Head of caudate nucleus (tissue), 42 donors: ENCODE measurements at regions not wholly inside any gene's neighbourhood (a gene's known extent, or its start where the extent isn't known, plus 50 kb on each side); places are given as distances from the start of the nearest gene placed in this dataset.

Experiments
- DNase-seq, 42 donors: peaks; one replicate each; pipeline versions ENCODE4 v3.0.0 to v3.0.0-alpha.2; 2020 to 2021; ENCODE audit warnings: mixed read lengths in 7 of 42
- intact Hi-C: fragments of 100-400 bp; cut with DNase I; formaldehyde crosslinking; loops from one replicate; pipeline ENCODE4 v1.15.0; 2022

GRCh38 chr1:36725151-36725550, 242.4 kb upstream of the CSF3R start:
- DNase-seq = peak in 1 of 42 donors; percentile 8
- intact Hi-C loops = no loop called here

- no peak for DNase-seq
- intact Hi-C loops = no loop called here
Observed at GRCh38 chr1:36723813-36724212, 241.1 kb upstream of the CSF3R start.

- DNase-seq = no peak
- intact Hi-C loops = no loop called here
Observed at GRCh38 chr1:36722871-36723270, 240.2 kb upstream of the CSF3R start.

GRCh38 chr1:36721261-36721660, 238.5 kb upstream of the CSF3R start:
- intact Hi-C loops = no loop called here

GRCh38 chr1:36717431-36717830, 234.7 kb upstream of the CSF3R start:
- DNase-seq = no peak
- intact Hi-C loops = no loop called here

More at GRCh38 chr1:36721261-36721660, 238.5 kb upstream of the CSF3R start:
- DNase-seq = no peak

- DNase-seq = no peak
- intact Hi-C loops = no loop called here
Observed at GRCh38 chr1:36715797-36716196, 233.1 kb upstream of the CSF3R start.

- intact Hi-C loops = no loop called here
- no peak for DNase-seq
Observed at GRCh38 chr1:36714301-36714700, 231.6 kb upstream of the CSF3R start.

GRCh38 chr1:36711480-36711879, 228.8 kb upstream of the CSF3R start:
- intact Hi-C loops = no loop called here
- DNase-seq = no peak

GRCh38 chr1:36710951-36711350, 228.2 kb upstream of the CSF3R start:
- no peak for DNase-seq
- intact Hi-C loops = no loop called here

- no peak for DNase-seq
- intact Hi-C loops = loop anchor here (10.0 kb wide), 2 partner anchors 595 to 725 kb away; no protein-coding TSS in a partner anchor
Observed at GRCh38 chr1:36709869-36710481, 227.3 kb upstream of the CSF3R start.

- DNase-seq = no peak
- intact Hi-C loops = loop anchor here (10.0 kb wide), 2 partner anchors 596 to 726 kb away; no protein-coding TSS in a partner anchor
Observed at GRCh38 chr1:36708587-36708986, 225.9 kb upstream of the CSF3R start.

- intact Hi-C loops = loop anchor here (10.0 kb wide), 2 partner anchors 598 to 728 kb away; no protein-coding TSS in a partner anchor
Observed at GRCh38 chr1:36707221-36707620, 224.5 kb upstream of the CSF3R start.

GRCh38 chr1:36706416-36706815, 223.7 kb upstream of the CSF3R start:
- intact Hi-C loops = loop anchor here (10.0 kb wide), 2 partner anchors 598 to 728 kb away; no protein-coding TSS in a partner anchor
- DNase-seq = no peak

More at GRCh38 chr1:36707221-36707620, 224.5 kb upstream of the CSF3R start:
- DNase-seq = no peak

GRCh38 chr1:36705629-36706028, 222.9 kb upstream of the CSF3R start:
- intact Hi-C loops = loop anchor here (10.0 kb wide), 2 partner anchors 599 to 729 kb away; no protein-coding TSS in a partner anchor
- peak in 40 of 42 donors; percentile 13 to 73 (median 46) for DNase-seq

- DNase-seq = peak; percentile 79 to 95 (median 89)
- intact Hi-C loops = loop anchor here (5.0 to 10.0 kb wide), 3 partner anchors 334 to 731 kb away; no protein-coding TSS in a partner anchor
Observed at GRCh38 chr1:36703526-36704208, 221.0 kb upstream of the CSF3R start.

GRCh38 chr1:36702963-36703362, 220.2 kb upstream of the CSF3R start:
- intact Hi-C loops = loop anchor here (5.0 to 10.0 kb wide), 3 partner anchors 334 to 732 kb away; no protein-coding TSS in a partner anchor
- DNase-seq = peak in 2 of 42 donors; percentile 21 to 32

- intact Hi-C loops = no loop called here
- peak in 3 of 42 donors; percentile 19 to 25 (median 22) for DNase-seq
Observed at GRCh38 chr1:36699113-36699911, 216.6 kb upstream of the CSF3R start.

GRCh38 chr1:36697836-36698605, 215.3 kb upstream of the CSF3R start:
- intact Hi-C loops = no loop called here
- no peak for DNase-seq
